ENCODE measurements at regions not wholly inside any gene's neighbourhood (a gene's known extent, or its start where the extent isn't known, plus 50 kb on each side); places are given as distances from the start of the nearest gene placed in this dataset.

- H3K9me2 ChIP-seq (replicated peaks; ENCODE audit: control insufficient read depth, low read length) = no peaks in the 10 kb centered on the region
- H3K9me3 ChIP-seq (ENCODE audit: control insufficient read depth, insufficient read depth, low read length) = peaks cover 14% of the 10 kb centered on the region
- no peak overlapping the region for H3K27ac ChIP-seq (ENCODE audit: low read depth, low read length)
- peaks cover 27% of the 10 kb centered on the region for H3K27me3 ChIP-seq (ENCODE audit: control insufficient read depth, low read length)
- no peaks in the 10 kb centered on the region for H3K4me1 ChIP-seq (ENCODE audit: control insufficient read depth, low read length)
- H3F3A ChIP-seq (ENCODE audit: control insufficient read depth, insufficient read depth) = no peaks in the 10 kb centered on the region
- no peaks in the 10 kb centered on the region for H3K36me3 ChIP-seq (ENCODE audit: control insufficient read depth, low read length)
- H4K20me1 ChIP-seq (ENCODE audit: control insufficient read depth, insufficient read depth, low read depth, low read length) = no peaks in the 10 kb centered on the region
- no peak for TF ChIP-seq CTCF (IDR thresholded peaks at IDR 0.05; ENCODE audit: low read depth, low read length, poor library complexity, severe bottlenecking)
- no peak for TF ChIP-seq EZH2phosphoT487 (IDR thresholded peaks at IDR 0.05; ENCODE audit: borderline replicate concordance, low read length)
- H3K79me2 ChIP-seq (ENCODE audit: control insufficient read depth, low read length) = no peaks in the 10 kb centered on the region
- H3K4me3 ChIP-seq (ENCODE audit: low read length) = no peak overlapping the region
- no peak overlapping the region for H3K4me2 ChIP-seq (ENCODE audit: low read length)
Observed at GRCh38 chr20:57075181-57075580, 191.3 kb downstream of the BMP7 start.

- no peaks in the 10 kb centered on the region for H3F3A ChIP-seq (ENCODE audit: control insufficient read depth, insufficient read depth)
- H3K9me3 ChIP-seq (ENCODE audit: control insufficient read depth, insufficient read depth, low read length) = peaks cover 14% of the 10 kb centered on the region
- H4K20me1 ChIP-seq (ENCODE audit: control insufficient read depth, insufficient read depth, low read depth, low read length) = no peaks in the 10 kb centered on the region
- no peak overlapping the region for H3K4me3 ChIP-seq (ENCODE audit: low read length)
- H3K79me2 ChIP-seq (ENCODE audit: control insufficient read depth, low read length) = no peaks in the 10 kb centered on the region
- TF ChIP-seq EZH2phosphoT487 (IDR thresholded peaks at IDR 0.05; ENCODE audit: borderline replicate concordance, low read length) = no peak
- no peak for TF ChIP-seq CTCF (IDR thresholded peaks at IDR 0.05; ENCODE audit: low read depth, low read length, poor library complexity, severe bottlenecking)
- H3K27me3 ChIP-seq (ENCODE audit: control insufficient read depth, low read length) = peaks cover 24% of the 10 kb centered on the region
- no peaks in the 10 kb centered on the region for H3K4me1 ChIP-seq (ENCODE audit: control insufficient read depth, low read length)
- H3K36me3 ChIP-seq (ENCODE audit: control insufficient read depth, low read length) = no peaks in the 10 kb centered on the region
- no peak overlapping the region for H3K4me2 ChIP-seq (ENCODE audit: low read length)
- no peak overlapping the region for H3K27ac ChIP-seq (ENCODE audit: low read depth, low read length)
- no peaks in the 10 kb centered on the region for H3K9me2 ChIP-seq (replicated peaks; ENCODE audit: control insufficient read depth, low read length)
Observed at GRCh38 chr20:57075603-57076002, 190.8 kb downstream of the BMP7 start.

DNA sequence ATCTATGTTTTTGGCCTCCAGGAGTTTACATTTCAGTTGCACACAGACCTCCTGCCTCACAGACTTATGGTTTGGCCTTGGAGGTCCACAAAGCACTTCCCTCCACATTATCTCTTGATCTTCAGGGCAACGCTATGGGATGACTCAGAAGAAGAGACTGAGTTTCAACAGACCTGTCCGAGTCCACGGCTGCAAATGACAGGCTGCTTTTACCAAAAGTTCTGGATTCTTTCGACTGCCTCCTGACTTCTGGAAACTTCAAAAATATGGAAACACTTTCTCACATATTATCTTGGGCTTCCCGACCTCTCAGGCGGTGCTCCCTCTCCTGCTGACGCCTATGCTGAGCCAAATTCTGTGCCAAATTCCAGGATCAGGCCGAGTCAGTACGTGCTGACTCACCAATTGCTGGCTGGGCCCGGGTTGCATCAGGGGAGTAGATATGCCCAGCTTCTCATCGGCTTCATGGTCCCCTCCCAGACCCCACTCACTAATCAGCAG, 190.2 kb downstream of the BMP7 start:
- Histone ChIP-seq H3K4me1 (ENCODE audit: control insufficient read depth, low read length) (no peaks in the 10 kb centered on the region), H3K27ac (ENCODE audit: low read depth, low read length) (no peak overlapping the region), H3K79me2 (ENCODE audit: control insufficient read depth, low read length) (no peaks in the 10 kb centered on the region), H3K9me3 (ENCODE audit: control insufficient read depth, insufficient read depth, low read length) (peaks cover 14% of the 10 kb centered on the region), H3K36me3 (ENCODE audit: control insufficient read depth, low read length) (no peaks in the 10 kb centered on the region), H3K4me3 (ENCODE audit: low read length) (no peak overlapping the region), H4K20me1 (ENCODE audit: control insufficient read depth, insufficient read depth, low read depth, low read length) (no peaks in the 10 kb centered on the region), H3K4me2 (ENCODE audit: low read length) (no peak overlapping the region), H3F3A (ENCODE audit: control insufficient read depth, insufficient read depth) (no peaks in the 10 kb centered on the region), H3K9me2 (replicated peaks; ENCODE audit: control insufficient read depth, low read length) (no peaks in the 10 kb centered on the region), H3K27me3 (ENCODE audit: control insufficient read depth, low read length) (peaks cover 22% of the 10 kb centered on the region)
- no peak for TF ChIP-seq EZH2phosphoT487 (IDR thresholded peaks at IDR 0.05; ENCODE audit: borderline replicate concordance, low read length)
- TF ChIP-seq CTCF (IDR thresholded peaks at IDR 0.05; ENCODE audit: low read depth, low read length, poor library complexity, severe bottlenecking) = no peak
